Body of pancreas (tissue), 4 donors: ENCODE measurements at regions not wholly inside any gene's neighbourhood (a gene's known extent, or its start where the extent isn't known, plus 50 kb on each side); places are given as distances from the start of the nearest gene placed in this dataset.

Experiments used
- ATAC-seq: fragments of 150-250 bp; one replicate; pipeline ENCODE4 v1.9.1; 2016
- DNase-seq, 4 donors: peaks; one replicate each; pipeline ENCODE4 v3.0.0-alpha.2; 2019
- H3K27ac ChIP-seq, 4 donors: fragments of 200-600 bp; sonication (generic); 1 replicate in 3 of 4; 2 replicates in 1 of 4; pipeline versions ENCODE4 v1.5.1 to v1.6.1; 2016 to 2019; ENCODE audit warnings: mild to moderate bottlenecking in 1 of 4, mixed read lengths in 1 of 4, moderate library complexity in 1 of 4
- H3K27me3 ChIP-seq, 2 donors: fragments of 200-600 bp; sonication (generic); one replicate each; pipeline ENCODE4 v1.6.0; 2016; ENCODE audit warnings: mild to moderate bottlenecking in 1 of 2
- H3K36me3 ChIP-seq, 2 donors: fragments of 200-600 bp; sonication (generic); replicated peaks in 1 of 2; 2 replicates each; pipeline ENCODE4 v1.5.1; 2016; ENCODE audit warnings: low read depth in 2 of 2; ENCODE audit not compliant: insufficient read depth in 1 of 2
- H3K4me1 ChIP-seq: fragments of 200-600 bp; sonication (generic); one replicate; pipeline ENCODE4 v1.6.0; 2016
- H3K4me3 ChIP-seq, 2 donors: fragments of 200-600 bp; sonication (generic); 1 replicate in 1 of 2; 2 replicates in 1 of 2; pipeline ENCODE4 v1.5.1; 2016 to 2019
- H3K9me3 ChIP-seq, 3 donors: fragments of 200-600 bp; sonication (generic); 1 replicate in 2 of 3; 2 replicates in 1 of 3; pipeline ENCODE4 v1.5.1; 2016
- CTCF ChIP-seq, 7 experiments: fragments of 450-650 bp in 4 of 7; fragments of 200-600 bp in 3 of 7; sonication (generic) in 3 of 7; IDR thresholded peaks; one replicate each; pipeline ENCODE4 v1.5.1; 2016 to 2019; ENCODE audit warnings: antibody characterized with exemption in 7 of 7
- POLR2A ChIP-seq, 3 donors: fragments of 450-650 bp; IDR thresholded peaks; one replicate each; pipeline ENCODE4 v1.6.1; 2016; ENCODE audit warnings: antibody characterized with exemption in 3 of 3, mild to moderate bottlenecking in 2 of 3
- WGBS, 2 donors: methylation state at CpG; one replicate each; pipeline ENCODE4 v1.1.5; 2017; 5-methylcytosine and 5-hydroxymethylcytosine counted together
- intact Hi-C: fragments of 100-400 bp; cut with DNase I; formaldehyde crosslinking; loops from one replicate; pipeline ENCODE4 v1.15.1; 2023

- no peak for TF ChIP-seq POLR2A (IDR thresholded peaks at IDR 0.05)
- TF ChIP-seq CTCF (IDR thresholded peaks at IDR 0.05) = no peak
- no peaks in the 10 kb centered on the region for H3K36me3 ChIP-seq
- no peaks in the 10 kb centered on the region for H3K9me3 ChIP-seq
- H3K4me1 ChIP-seq = no peaks in the 10 kb centered on the region
- H3K4me3 ChIP-seq = no peak overlapping the region
- no peak overlapping the region for H3K27ac ChIP-seq
- H3K27me3 ChIP-seq = no peaks in the 10 kb centered on the region
- no peak for DNase-seq
- WGBS, 2 donors = 48 to 60% methylated on average over 7 to 8 of the region's 8 CpGs
- no peak for ATAC-seq
- intact Hi-C loops = no loop called here
Observed at GRCh38 chr12:78483767-78484315, 380.7 kb upstream of the SYT1 start.

- intact Hi-C loops = no loop called here
- WGBS, 2 donors = 48 to 52% methylated on average over 1 of the region's 1 CpG
- TF ChIP-seq CTCF (IDR thresholded peaks at IDR 0.05) = no peak
- TF ChIP-seq POLR2A (IDR thresholded peaks at IDR 0.05) = no peak
- Histone ChIP-seq H3K27me3 (no peaks in the 10 kb centered on the region), H3K9me3 (no peaks in the 10 kb centered on the region), H3K27ac (no peak overlapping the region), H3K4me3 (no peak overlapping the region), H3K36me3 (no peaks in the 10 kb centered on the region), H3K4me1 (no peaks in the 10 kb centered on the region)
- DNase-seq (no peak), ATAC-seq (no peak)
Observed at GRCh38 chr12:78489990-78490389, 374.6 kb upstream of the SYT1 start.

GRCh38 chr12:78490861-78491260 lies 373.7 kb upstream of the SYT1 start:
- ATAC-seq (no peak), DNase-seq (no peak)
- intact Hi-C loops = no loop called here
- 47 to 52% methylated on average over 1 of the region's 1 CpG for WGBS, 2 donors
- no peaks in the 10 kb centered on the region for H3K4me1 ChIP-seq
- H3K36me3 ChIP-seq = no peaks in the 10 kb centered on the region
- no peaks in the 10 kb centered on the region for H3K27me3 ChIP-seq
- H3K9me3 ChIP-seq = no peaks in the 10 kb centered on the region
- H3K4me3 ChIP-seq = no peak overlapping the region
- no peak for TF ChIP-seq POLR2A (IDR thresholded peaks at IDR 0.05)
- no peak for TF ChIP-seq CTCF (IDR thresholded peaks at IDR 0.05)
- no peak overlapping the region for H3K27ac ChIP-seq

GRCh38 chr12:78494911-78495310 lies 369.7 kb upstream of the SYT1 start:
- Histone ChIP-seq H3K27me3 (no peaks in the 10 kb centered on the region), H3K4me3 (no peak overlapping the region), H3K4me1 (no peaks in the 10 kb centered on the region), H3K36me3 (no peaks in the 10 kb centered on the region), H3K27ac (no peak overlapping the region), H3K9me3 (no peaks in the 10 kb centered on the region)
- ATAC-seq = no peak
- DNase-seq = no peak
- no peak for TF ChIP-seq CTCF (IDR thresholded peaks at IDR 0.05)
- TF ChIP-seq POLR2A (IDR thresholded peaks at IDR 0.05) = no peak
- WGBS, 2 donors = 50% methylated on average over 1 of the region's 1 CpG
- intact Hi-C loops = no loop called here

GRCh38 chr12:78501825-78502224 lies 362.7 kb upstream of the SYT1 start:
- intact Hi-C loops = no loop called here

More at GRCh38 chr12:78501825-78502224, 362.7 kb upstream of the SYT1 start:
- Histone ChIP-seq H3K27ac (no peak overlapping the region), H3K9me3 (no peaks in the 10 kb centered on the region), H3K4me3 (no peak overlapping the region), H3K4me1 (no peaks in the 10 kb centered on the region), H3K27me3 (no peaks in the 10 kb centered on the region), H3K36me3 (no peaks in the 10 kb centered on the region)
- WGBS, 2 donors = 49 to 55% methylated on average over 2 of the region's 2 CpGs
- TF ChIP-seq CTCF (IDR thresholded peaks at IDR 0.05) (no peak), POLR2A (IDR thresholded peaks at IDR 0.05) (no peak)
- ATAC-seq (no peak), DNase-seq (no peak)
